Nephron progenitor cell (in vitro differentiated cells): ENCODE measurements at regions not wholly inside any gene's neighbourhood (a gene's known extent, or its start where the extent isn't known, plus 50 kb on each side); places are given as distances from the start of the nearest gene placed in this dataset.

ENCODE experiments used
- DNase-seq: peaks from one replicate; pipeline ENCODE4 v3.0.0; 2021
- H3K27ac Mint-ChIP-seq: 2 replicates; pipeline ENCODE4 v1.8.0; 2021; ENCODE audit warnings: mild to moderate bottlenecking, moderate library complexity, mixed read lengths
- H3K27me3 Mint-ChIP-seq: 2 replicates; pipeline ENCODE4 v1.8.0; 2021; ENCODE audit warnings: mild to moderate bottlenecking, low read depth, mixed read lengths; ENCODE audit not compliant: poor library complexity
- H3K36me3 Mint-ChIP-seq: 2 replicates; pipeline ENCODE4 v1.8.0; 2021; ENCODE audit warnings: low read depth, mixed read lengths
- H3K4me1 Mint-ChIP-seq: 2 replicates; pipeline ENCODE4 v1.8.0; 2021; ENCODE audit warnings: mixed read lengths
- H3K4me3 Mint-ChIP-seq: 2 replicates; pipeline ENCODE4 v1.8.0; 2021; ENCODE audit warnings: mild to moderate bottlenecking, moderate library complexity, mixed read lengths
- H3K9me3 Mint-ChIP-seq: 2 replicates; pipeline ENCODE4 v1.8.0; 2021; ENCODE audit warnings: mild to moderate bottlenecking, moderate library complexity, mixed read lengths
- CTCF ChIP-seq: fragments of 200-600 bp; sonication (generic); IDR thresholded peaks from 2 replicates; pipeline ENCODE4 v1.5.0; 2021; ENCODE audit warnings: antibody characterized with exemption

- Mint-ChIP-seq H3K4me1 (peaks cover 78% of the 10 kb centered on the region), H3K36me3 (peaks cover 4% of the 10 kb centered on the region), H3K27me3 (no peaks in the 10 kb centered on the region), H3K9me3 (peaks cover 3% of the 10 kb centered on the region), H3K27ac (peak overlapping the region; percentile 41), H3K4me3 (no peak overlapping the region)
- TF ChIP-seq CTCF, result no peak
- DNase-seq, result no peak
These were observed 468.0 kb downstream of the EPM2A start for GRCh38 chr6:145267076-145267867.

- Mint-ChIP-seq H3K27ac (no peak overlapping the region), H3K4me1 (peaks cover 62% of the 10 kb centered on the region), H3K4me3 (no peak overlapping the region), H3K9me3 (no peaks in the 10 kb centered on the region), H3K27me3 (no peaks in the 10 kb centered on the region), H3K36me3 (no peaks in the 10 kb centered on the region)
- TF ChIP-seq CTCF, result no peak
- DNase-seq, result no peak
These were observed 464.9 kb downstream of the EPM2A start for GRCh38 chr6:145270464-145270863.

GRCh38 chr6:145271040-145271439, 464.3 kb downstream of the EPM2A start:
- TF ChIP-seq CTCF, result no peak
- Mint-ChIP-seq H3K9me3 (no peaks in the 10 kb centered on the region), H3K4me3 (peak overlapping the region; percentile 19), H3K36me3 (no peaks in the 10 kb centered on the region), H3K27me3 (no peaks in the 10 kb centered on the region), H3K27ac (no peak overlapping the region), H3K4me1 (peaks cover 56% of the 10 kb centered on the region)
- DNase-seq, result peak; percentile 6

- no peak for DNase-seq
- Mint-ChIP-seq H3K36me3 (no peaks in the 10 kb centered on the region), H3K27me3 (no peaks in the 10 kb centered on the region), H3K27ac (no peak overlapping the region), H3K4me3 (no peak overlapping the region), H3K4me1 (peaks cover 56% of the 10 kb centered on the region), H3K9me3 (no peaks in the 10 kb centered on the region)
- TF ChIP-seq CTCF, result no peak
These were observed 463.7 kb downstream of the EPM2A start for GRCh38 chr6:145271577-145271976.

GRCh38 chr6:145272246-145272645, 463.1 kb downstream of the EPM2A start:
- no peak for DNase-seq
- Mint-ChIP-seq H3K36me3 (no peaks in the 10 kb centered on the region), H3K27ac (no peak overlapping the region), H3K4me3 (no peak overlapping the region), H3K9me3 (no peaks in the 10 kb centered on the region), H3K27me3 (no peaks in the 10 kb centered on the region), H3K4me1 (peaks cover 56% of the 10 kb centered on the region)
- TF ChIP-seq CTCF, result no peak

- H3K27ac Mint-ChIP-seq, result no peak overlapping the region
- H3K36me3 Mint-ChIP-seq, result no peaks in the 10 kb centered on the region
- H3K9me3 Mint-ChIP-seq, result no peaks in the 10 kb centered on the region
- no peak for DNase-seq
- H3K27me3 Mint-ChIP-seq, result no peaks in the 10 kb centered on the region
- no peak overlapping the region for H3K4me3 Mint-ChIP-seq
- H3K4me1 Mint-ChIP-seq, result peaks cover 55% of the 10 kb centered on the region
- TF ChIP-seq CTCF, result no peak
These were observed 462.2 kb downstream of the EPM2A start for GRCh38 chr6:145273136-145273535.
